HG02885 (cell line): ENCODE measurements at regions not wholly inside any gene's neighbourhood (a gene's known extent, or its start where the extent isn't known, plus 50 kb on each side); places are given as distances from the start of the nearest gene placed in this dataset.

Source experiments
- ATAC-seq: cut with Tn5 transposase; IDR thresholded peaks from one replicate; pipeline ENCODE4 v1.9.1; 2021; ENCODE audit warnings: mild to moderate bottlenecking; ENCODE audit not compliant: unreplicated experiment, poor library complexity

DNA sequence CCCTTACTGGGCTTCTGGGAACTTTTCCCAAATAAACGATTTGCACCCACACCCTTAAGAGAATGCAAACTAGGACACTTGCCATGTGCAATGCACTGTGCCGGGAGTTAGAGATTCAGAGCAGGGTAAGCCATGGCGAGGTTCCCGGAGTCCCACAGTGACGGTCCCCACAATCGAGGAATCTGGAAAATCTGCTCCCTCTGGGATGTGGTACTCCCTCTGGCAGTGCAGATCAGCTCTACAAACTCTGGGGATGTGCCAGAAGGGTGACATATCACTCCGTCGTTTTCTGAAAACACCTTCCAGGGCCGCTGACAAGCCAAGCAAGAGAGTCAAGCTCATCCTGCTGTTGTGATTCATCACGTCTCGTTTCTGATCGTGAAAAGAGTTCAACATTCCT is 537.5 kb downstream of the BCOR start:
- no peak for ATAC-seq

DNA sequence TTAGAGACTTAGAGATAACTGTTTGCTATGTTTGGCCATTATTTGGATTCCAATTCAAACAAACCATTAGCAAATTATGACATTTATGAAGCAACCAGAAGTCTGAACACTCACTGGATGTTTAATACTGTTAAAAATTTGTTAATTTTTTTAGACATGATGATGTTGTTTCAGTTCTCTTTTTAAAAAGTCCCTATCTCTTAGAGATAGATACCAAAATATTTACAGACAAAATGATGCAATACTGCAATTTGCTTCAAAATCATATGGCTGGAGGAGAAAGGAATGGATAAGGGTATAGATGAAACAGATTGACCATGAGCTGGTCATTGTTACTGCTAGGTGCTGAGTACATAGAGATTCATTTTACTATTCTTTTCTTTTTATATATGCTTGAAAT is 534.6 kb downstream of the BCOR start:
- ATAC-seq = no peak

DNA sequence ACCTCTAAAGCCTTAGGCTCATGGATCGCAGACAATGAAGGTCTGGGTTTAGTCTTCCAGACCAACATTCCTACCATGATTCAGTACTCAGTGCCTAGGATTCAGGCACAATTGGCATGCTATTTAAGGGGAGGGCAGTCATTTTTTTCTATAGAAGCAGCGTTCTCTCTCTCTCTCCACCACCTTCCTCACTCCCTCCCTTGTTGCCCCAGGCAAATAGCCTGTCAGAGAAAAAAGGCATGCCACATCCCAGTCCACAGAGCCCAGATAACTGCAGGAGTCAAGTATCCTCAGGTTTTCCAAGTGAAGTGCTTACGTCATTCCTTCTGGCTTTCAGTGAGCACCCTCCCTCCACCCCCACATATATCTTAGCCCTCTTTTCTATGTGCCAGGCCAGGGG is 533.0 kb downstream of the BCOR start:
- ATAC-seq = no peak

DNA sequence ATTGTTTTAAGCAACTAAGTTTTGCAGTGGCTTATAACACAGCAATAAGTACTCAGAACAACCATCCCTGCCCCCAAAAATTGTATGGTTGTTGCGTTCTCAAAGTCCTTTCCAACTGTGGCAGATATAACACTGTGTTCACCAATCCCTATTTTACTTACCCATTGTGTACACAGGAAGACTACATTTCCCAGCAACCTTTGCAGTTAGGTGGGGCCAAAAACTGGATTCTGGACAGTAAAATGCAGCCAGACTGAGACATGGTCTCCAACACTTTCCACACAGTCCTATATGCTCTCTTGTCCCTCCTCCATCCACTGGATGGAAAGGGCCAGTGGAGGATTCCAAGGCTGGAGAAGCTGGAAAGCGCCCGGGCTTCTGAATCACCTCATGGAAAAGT is 523.6 kb downstream of the BCOR start:
- ATAC-seq = no peak

DNA sequence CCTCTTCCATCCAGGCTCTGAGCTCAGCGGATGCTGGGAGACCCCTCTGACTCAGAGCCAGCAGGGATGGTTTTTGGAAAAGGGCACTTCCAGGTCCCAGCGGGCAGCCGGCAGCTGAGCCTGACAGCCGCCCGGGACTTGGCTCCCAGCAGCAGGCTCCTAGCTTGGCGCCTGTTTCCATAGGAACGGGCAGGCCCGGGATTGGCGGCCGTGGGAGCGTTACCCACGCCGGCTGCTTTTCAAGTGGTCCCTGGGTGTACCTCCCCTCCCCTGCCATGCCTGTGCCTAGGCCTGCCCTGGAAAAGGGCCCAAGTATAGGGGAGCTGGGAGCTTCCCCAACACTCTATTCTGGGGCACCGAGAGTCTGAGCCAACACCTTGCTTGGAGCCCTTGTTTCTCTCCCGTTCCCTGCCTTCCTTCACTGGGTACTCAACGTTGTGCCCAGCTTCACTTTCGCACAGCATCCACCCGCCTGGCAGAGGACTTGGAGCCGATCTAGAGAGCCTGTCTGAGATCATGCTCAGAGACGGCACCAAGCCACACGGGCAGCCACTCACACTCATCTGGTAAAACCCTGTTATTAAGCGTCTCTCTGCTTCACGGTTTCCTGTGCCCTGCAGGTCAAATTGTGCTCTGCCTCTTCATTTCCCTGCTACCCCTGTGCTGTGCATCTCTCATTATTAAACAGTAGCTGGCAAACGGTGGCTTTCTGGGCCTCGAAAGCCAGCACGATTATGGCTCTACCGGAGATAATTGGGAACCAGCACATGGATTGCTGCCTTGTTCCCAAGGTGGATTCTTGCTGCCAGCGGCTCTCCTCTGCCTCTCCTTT is 521.5 kb downstream of the BCOR start:
- ATAC-seq = no peak

DNA sequence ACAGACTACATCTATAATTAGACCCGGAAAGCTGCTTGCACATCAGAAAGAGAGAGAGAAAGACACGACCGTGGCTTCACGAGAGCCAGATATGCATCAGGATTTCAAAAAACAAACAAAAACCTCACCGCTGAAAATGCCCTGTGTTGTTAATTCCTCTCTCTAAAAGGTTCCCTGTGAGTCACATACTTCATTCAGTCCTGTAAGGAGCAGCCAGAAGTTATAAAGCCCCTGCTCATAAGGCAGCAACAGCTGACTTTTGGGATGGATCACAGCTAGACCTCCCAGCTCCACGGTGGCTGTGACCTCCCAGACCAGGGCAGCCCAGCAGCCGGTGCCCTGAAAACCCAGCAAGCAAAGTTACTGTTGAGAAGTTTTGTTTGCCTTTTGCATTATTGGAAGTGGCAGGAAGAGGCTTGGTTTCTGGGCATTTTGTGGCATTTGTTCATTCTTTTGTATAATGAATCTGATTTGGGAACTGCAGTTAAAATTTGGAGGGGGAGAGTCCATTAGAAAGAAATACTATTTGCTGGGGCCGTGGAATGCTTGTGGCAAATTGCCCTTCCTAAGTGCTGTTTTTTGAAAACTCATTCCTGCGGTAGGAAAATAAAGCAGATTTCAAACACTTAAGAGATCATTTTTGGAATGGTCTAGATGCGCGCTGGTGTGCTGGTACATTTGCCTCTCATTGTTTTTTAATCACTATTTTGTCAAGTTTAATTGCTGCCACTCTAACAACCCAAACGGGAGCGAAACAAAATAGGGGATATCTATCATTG is 520.4 kb downstream of the BCOR start:
- no peak for ATAC-seq

DNA sequence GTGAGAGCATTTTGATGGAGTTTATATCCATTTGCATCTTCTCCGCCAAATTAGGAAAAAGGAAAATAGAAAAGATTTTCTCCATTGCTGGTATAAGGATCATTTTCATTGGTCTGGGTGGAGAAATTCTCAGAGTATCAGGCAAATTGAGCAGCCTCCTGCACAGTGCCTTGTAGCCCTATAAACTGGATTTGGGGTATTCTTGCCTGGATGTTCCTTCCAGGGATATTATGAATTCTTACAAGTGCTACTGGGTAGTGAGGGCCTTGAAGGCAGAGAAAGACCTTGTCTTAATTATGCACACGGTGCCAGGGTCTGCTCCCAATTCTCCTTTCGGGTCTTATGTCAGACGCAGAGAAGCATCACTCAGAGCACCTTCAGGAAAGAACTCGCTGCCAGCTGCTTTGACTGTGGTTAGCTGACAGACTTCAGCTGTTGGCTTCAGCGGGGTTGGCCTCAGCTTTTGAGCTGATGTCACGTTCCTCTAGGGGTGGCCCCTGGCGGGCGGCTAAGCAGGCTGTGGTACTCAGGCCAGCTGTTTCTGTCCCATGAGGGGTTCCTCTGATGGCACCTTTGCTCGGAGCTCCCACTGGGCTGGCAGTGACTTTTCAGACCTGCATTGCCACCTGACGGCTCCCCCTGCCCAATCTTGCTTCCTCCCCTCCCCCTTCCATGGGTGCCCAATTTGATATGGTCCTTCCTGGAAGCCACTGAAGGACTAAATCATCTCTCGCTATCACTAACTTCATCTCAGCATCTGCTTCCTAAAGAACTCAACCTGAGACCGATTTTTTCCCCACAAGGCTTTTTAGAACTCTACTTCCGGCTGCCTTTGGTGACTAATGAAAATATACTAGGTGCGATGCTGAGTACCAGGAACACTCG is 519.5 kb downstream of the BCOR start:
- ATAC-seq = peak; percentile 85

DNA sequence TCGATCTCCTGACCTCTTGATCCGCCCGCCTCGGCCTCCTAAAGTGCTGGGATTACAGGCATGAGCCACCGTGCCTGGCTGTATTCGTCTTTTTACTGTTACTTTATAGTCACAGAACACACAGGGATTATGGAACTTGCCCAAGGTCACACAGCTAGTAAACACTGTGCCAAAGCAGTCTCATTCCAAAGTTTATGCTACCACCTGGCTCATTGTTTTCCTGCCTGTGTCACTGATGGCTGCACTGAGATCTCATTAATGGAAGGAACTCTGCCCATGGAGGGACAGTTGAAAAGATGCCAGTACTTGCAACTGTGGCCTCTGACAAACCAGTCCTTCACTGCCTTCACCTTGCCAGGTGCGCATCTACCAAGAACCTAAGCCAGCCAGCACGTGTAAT is 517.7 kb downstream of the BCOR start:
- no peak for ATAC-seq

DNA sequence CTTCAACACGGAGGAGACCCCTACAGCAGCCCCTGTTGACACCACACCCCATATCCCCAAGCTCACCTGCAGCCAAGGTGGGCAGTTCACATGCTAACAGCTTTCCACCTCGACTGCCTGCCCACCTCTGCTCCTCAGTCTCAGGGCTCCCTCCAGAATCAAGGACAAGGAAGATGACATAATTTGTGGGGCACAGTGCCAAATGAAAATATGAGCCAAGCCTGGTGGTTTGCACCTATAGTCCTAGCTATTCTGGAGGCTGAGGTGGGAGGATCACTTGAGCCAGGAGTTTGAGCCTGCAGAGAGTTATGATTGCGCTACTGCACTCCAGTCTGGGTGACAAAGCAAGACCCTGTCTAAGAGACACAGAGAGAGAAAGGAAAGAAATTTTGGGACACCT is 516.3 kb downstream of the BCOR start:
- no peak for ATAC-seq

DNA sequence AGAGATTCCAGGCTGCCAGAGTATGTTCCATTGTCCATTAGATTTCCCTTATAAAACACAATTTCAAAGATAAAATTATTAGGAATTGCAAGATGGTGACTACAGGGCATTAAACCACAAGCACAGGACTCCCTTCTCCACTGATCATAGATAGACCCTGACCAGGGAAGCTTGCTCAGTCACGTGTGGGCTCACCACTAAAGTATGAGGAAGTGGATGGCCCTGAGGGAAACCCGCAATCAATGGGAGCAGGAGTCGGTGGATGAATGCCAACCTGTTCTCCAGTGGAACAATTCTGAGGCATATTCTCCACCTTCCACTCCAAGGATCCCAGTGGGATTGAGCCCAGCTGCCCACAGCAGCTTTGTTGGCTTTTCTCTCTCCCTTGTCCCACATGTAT is 515.7 kb downstream of the BCOR start:
- ATAC-seq = no peak

DNA sequence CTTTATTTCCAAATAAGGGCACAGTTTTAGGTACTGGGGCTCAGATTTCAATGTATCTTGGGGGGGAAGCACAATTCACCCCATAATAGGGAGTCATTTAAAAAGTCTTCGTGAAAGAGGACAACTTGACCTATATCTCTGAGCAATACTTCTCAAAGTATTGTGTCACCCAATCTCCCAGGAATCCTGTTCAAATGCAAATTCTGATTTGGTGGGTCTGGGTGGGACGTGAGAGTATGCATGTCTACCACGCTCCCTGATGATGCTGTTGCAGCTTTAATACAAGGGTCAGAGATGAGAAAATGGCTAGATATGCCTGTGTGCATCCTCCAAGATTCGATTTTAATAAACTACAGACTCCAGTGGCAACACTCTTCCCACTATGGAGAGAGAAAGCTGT is 514.8 kb downstream of the BCOR start:
- ATAC-seq = no peak

DNA sequence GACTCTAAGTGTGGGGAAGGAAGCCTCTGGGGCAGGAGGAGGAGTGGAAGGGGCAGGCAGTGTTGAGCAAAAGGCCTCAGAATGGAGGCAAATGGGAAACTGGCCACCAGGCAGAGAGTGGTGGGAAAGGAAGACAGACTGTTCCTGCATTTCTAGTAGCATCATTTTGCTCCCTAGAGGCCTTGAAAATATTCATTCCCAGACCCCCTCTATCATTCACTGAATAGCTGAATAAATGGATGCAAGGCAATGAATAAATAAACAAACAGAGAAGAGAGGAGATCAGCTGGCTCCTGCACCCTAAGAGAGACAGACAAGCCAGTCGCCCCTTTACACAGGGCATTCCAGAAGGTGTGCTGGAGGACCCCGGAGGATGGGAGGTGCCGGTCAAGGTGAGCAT is 511.9 kb downstream of the BCOR start:
- ATAC-seq = no peak

DNA sequence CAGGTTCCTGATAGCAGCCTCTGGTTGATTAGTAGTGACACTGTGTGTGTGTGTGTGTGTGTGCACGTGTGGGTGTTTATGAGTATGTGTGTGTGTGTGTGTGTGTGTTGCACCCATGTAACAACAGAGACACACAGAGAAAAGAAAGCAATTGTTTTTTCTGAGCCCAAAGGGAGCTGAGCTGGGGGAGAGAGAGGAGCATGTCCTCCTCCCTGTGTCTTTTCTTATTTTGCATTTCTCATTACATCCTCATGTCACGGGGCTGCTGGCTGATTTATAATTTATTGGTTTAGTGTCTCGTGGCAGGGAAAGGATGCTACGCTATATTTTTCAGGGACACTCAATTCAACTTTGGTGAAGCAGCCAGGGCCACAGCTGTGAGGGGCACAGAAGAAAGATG is 511.4 kb downstream of the BCOR start:
- no peak for ATAC-seq

DNA sequence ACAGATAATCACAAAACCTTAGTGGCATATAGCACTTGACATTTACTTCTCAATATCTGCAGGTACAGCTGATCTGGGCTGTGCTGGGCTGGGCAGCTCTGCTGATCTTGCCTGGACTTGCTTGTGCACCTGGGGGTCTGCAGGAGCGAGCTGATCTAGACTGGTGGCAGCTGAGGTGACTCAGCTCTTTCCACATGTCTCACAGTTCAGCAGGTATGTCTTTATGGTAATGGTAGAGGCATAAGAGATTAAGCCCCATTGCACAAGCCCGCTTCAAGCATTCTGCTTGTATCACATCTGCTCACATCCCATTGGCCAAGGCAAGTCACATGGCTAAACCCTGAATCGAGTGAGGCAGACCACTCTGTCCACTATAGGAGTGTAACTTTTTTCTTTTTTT is 506.7 kb downstream of the BCOR start:
- no peak for ATAC-seq

DNA sequence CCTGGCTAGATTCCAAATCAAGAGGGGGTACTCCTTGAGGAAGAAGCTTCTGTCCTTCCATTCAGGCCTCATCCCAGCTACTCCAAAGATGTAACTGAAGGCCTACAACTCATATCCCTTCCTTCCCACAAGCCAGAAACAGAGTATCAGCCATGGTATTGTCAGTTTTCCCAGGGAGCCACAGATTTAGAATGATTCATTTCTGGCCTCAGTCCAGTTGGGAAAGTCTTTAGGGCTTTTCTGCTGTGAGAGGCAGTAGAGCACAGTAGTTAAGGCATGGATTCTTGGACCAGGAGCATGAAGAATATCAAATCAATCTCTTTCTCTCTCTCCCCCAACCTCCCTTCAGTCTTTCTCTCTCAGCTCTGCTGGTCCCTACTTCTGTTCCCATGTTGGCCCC is 505.0 kb downstream of the BCOR start:
- no peak for ATAC-seq

DNA sequence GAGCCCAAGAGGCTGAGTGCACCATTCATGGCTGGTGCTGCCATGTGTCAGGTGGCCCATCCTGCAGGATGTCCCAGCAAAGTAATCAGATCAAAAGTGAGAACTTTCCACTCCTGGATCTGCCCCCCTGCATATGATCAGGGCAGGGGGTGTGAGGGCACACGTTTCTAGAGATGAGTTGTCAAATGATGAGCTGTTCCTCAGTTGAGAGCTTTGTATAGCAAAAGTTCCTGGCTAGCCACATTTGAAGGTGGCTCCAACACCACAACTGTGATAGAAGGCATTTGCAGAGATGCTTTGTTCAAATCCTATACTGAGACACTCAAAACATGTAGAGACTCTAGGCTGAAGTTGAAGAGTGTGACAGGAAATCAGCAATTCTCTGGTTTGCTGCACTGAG is 501.8 kb downstream of the BCOR start:
- ATAC-seq = no peak

DNA sequence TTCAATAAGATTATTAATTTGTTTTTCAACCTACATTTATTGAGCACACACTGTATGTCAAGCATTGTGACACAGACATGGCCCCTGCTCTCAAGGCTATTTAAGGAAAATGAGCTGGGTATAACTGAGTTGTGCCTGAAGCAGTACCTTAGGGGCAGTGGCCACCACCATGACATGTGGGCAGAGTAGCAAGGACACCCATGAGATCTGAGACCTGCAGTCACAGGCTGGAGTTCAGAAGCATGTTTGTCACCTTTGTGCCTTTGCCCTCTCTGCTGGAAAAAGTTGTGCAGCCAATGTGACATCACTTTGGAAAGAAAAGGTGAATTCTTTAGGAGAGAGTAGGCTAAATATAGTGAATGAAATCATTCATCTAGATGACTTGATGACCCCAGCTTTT is 501.3 kb downstream of the BCOR start:
- no peak for ATAC-seq

DNA sequence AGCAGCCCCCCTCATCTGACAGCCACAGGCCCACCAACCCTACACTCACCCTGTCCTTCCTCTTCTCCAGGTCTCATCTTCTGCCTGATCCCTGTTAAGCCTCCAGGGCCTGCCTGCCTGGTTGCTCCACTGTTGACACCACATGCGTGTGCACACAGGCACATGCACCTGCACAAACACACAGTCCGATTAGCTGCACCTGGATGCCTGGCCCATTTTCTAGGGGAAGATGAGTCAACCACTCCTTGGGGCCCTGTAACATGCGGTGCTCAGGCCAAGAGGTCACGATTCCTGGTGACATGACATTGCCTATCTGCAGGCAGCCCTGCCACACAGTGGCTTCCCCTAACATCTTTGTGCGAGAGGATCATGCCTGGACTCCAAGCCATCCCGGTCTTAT is 498.4 kb downstream of the BCOR start:
- ATAC-seq = no peak

DNA sequence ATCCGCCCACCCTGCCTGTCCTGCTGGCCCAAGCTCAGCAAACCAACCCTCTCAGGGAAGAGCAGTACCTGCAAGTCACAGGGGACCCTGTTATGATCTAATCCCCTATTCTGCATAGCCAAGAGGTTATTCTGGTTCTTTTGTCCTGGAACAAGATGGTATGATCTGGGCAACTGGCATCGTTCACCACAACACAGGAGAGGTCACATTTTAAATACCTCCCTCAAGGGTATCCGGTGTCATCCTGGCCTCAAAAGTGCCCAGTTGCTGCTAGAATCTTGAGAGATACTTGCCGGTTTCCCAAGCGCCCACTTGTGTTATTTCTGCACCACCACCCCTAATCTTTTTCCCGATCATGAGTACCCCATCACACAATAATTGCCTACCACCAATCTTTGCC is 497.5 kb downstream of the BCOR start:
- no peak for ATAC-seq

DNA sequence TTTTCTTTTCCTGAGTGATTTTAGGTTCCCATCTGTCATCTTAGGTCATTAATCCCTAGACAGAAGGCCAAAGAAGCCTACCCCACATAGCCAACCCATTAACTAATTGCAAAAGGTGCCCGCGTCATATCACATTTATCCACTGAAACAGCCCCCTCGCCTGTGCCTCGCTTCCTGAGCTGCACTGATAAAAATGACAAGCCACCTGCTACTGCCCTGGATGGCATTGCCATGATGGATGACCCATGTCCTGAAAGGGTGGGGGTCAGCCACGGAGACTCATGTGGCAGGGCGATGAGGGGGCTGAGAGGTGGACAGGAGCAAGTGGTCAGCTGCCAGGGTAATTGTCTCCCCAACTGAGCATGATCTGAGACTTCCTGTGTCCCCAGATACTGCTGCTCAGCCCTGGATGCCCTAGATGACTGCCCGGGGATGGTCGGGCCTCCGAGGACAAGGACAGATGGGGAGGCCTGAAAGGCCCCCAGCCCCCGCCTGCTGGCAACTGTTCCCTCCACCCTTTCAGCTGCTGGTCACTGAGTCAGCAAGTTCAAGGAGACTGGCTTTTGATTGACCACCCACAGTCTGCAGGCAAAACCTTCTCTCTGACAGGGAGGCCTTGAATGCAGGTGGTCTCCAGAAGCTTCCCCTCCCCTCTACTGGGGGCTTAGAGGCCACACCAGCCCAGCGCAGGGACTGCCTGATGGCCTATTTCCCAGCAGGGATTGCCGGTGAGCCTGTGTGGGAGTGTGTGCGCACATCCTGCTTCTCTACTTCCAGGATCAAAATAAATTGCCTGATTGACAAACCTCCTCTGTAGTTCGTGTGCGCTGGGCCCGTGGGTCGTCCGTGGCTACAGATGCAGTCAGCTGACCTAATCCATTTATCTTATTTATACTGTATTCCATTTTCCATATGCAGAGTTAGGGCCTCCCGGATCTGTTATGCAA is 496.3 kb downstream of the BCOR start:
- no peak for ATAC-seq
